ENCODE measurements at regions not wholly inside any gene's neighbourhood (a gene's known extent, or its start where the extent isn't known, plus 50 kb on each side); places are given as distances from the start of the nearest gene placed in this dataset.

- intact Hi-C loops (cut with DNase I; ENCODE audit: low total_unique reads), result no loop called here
- Histone ChIP-seq H3K9me3 (no peaks in the 10 kb centered on the region), H3K27ac (no peak overlapping the region), H3K36me3 (no peaks in the 10 kb centered on the region), H3K4me3 (no peak overlapping the region), H3K27me3 (no peaks in the 10 kb centered on the region), H3K4me1 (no peaks in the 10 kb centered on the region)
- ATAC-seq (no peak), DNase-seq (no peak)
- no peak for TF ChIP-seq CTCF (IDR thresholded peaks at IDR 0.05 in 4 of 5, conservative IDR thresholded peaks at IDR 0.05 in 1 of 5)
- in situ Hi-C loops (cut with MboI; ENCODE audit: low sequenced_read_pairs in 4 of 4), result no loop called here
These were observed 198.7 kb upstream of the CEP162 start for GRCh38 chr6:84425971-84426705.

- TF ChIP-seq CTCF (IDR thresholded peaks at IDR 0.05 in 4 of 5, conservative IDR thresholded peaks at IDR 0.05 in 1 of 5) (no peak), POLR2A (IDR thresholded peaks at IDR 0.05) (no peak)
- H3K36me3 ChIP-seq, result no peaks in the 10 kb centered on the region
- no peaks in the 10 kb centered on the region for H3K27me3 ChIP-seq
- in situ Hi-C loops (cut with MboI; ENCODE audit: low sequenced_read_pairs in 4 of 4) (no loop called here), intact Hi-C loops (cut with DNase I; ENCODE audit: low total_unique reads) (no loop called here)
- H3K27ac ChIP-seq, result no peak overlapping the region
- ATAC-seq (no peak), DNase-seq (no peak)
- H3K9me3 ChIP-seq, result no peaks in the 10 kb centered on the region
- H3K4me1 ChIP-seq, result no peaks in the 10 kb centered on the region
- no peak overlapping the region for H3K4me3 ChIP-seq
These were observed 197.5 kb upstream of the CEP162 start for GRCh38 chr6:84424956-84425355.

- in situ Hi-C loops (cut with MboI; ENCODE audit: low sequenced_read_pairs in 4 of 4) (no loop called here), intact Hi-C loops (cut with DNase I; ENCODE audit: low total_unique reads) (no loop called here)
- Histone ChIP-seq H3K4me3 (no peak overlapping the region), H3K27ac (no peak overlapping the region), H3K36me3 (no peaks in the 10 kb centered on the region), H3K27me3 (no peaks in the 10 kb centered on the region), H3K9me3 (no peaks in the 10 kb centered on the region), H3K4me1 (no peaks in the 10 kb centered on the region)
- ATAC-seq (no peak), DNase-seq (no peak)
- TF ChIP-seq POLR2A (IDR thresholded peaks at IDR 0.05), result no peak
- peak in 1 of 5 experiments; percentile 19 for TF ChIP-seq CTCF (IDR thresholded peaks at IDR 0.05 in 4 of 5, conservative IDR thresholded peaks at IDR 0.05 in 1 of 5)
These were observed 195.0 kb upstream of the CEP162 start for GRCh38 chr6:84422380-84422968.

GRCh38 chr6:84421031-84421430, 193.6 kb upstream of the CEP162 start:
- H3K27ac ChIP-seq, result no peak overlapping the region
- H3K27me3 ChIP-seq, result no peaks in the 10 kb centered on the region
- H3K36me3 ChIP-seq, result no peaks in the 10 kb centered on the region
- in situ Hi-C loops (cut with MboI; ENCODE audit: low sequenced_read_pairs in 4 of 4), result no loop called here
- no peaks in the 10 kb centered on the region for H3K9me3 ChIP-seq
- no peaks in the 10 kb centered on the region for H3K4me1 ChIP-seq
- intact Hi-C loops (cut with DNase I; ENCODE audit: low total_unique reads), result no loop called here
- no peak overlapping the region for H3K4me3 ChIP-seq
- TF ChIP-seq CTCF (IDR thresholded peaks at IDR 0.05 in 4 of 5, conservative IDR thresholded peaks at IDR 0.05 in 1 of 5) (no peak), POLR2A (IDR thresholded peaks at IDR 0.05) (no peak)
- no peak for DNase-seq
- no peak for ATAC-seq
